ENCODE measurements at regions not wholly inside any gene's neighbourhood (a gene's known extent, or its start where the extent isn't known, plus 50 kb on each side); places are given as distances from the start of the nearest gene placed in this dataset.

DNA sequence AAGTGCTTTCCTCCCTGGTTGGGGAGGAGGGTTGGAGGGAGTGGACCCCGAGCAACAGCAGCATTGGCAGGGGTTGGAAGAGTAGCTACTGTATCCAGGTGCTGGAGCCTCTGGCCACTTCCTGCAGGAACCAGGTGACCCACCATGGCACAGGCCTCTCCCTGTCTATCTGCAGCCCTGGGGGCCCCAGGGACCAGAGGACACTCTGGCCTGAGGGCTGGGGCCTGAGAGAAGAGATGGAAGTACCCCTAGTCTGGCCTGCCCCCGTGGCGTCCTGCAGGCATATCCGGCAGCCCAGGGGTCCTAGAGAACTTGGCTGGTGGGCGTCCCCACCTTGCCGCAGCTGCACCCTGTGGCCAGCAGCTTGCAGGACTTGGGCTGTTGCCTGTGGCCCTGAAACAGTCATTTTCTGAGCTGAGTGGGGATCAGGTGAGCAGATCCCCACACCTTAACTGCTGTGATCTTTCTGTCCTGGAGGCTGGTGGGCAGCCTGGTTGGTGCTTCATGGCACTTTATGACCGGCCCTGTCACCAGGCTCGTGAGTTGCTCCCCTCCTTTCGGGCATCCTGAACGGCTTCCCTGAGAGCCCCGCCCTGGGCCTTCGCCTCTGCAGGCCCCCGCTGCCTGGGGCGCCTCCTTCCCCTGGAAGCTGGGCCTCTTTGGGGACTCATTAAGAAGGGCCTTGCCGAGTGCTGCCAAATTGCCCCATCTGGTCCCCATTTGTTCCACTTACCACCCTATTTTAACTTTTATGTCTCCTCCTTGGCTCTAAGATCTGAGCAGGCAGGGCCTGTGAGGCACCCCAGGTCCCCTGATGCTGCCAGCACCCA lies 298.6 kb downstream of the SEC14L1 start:
- H3K27ac ChIP-seq = peak overlapping the region; percentile 70
- TF ChIP-seq, protein P1, sequence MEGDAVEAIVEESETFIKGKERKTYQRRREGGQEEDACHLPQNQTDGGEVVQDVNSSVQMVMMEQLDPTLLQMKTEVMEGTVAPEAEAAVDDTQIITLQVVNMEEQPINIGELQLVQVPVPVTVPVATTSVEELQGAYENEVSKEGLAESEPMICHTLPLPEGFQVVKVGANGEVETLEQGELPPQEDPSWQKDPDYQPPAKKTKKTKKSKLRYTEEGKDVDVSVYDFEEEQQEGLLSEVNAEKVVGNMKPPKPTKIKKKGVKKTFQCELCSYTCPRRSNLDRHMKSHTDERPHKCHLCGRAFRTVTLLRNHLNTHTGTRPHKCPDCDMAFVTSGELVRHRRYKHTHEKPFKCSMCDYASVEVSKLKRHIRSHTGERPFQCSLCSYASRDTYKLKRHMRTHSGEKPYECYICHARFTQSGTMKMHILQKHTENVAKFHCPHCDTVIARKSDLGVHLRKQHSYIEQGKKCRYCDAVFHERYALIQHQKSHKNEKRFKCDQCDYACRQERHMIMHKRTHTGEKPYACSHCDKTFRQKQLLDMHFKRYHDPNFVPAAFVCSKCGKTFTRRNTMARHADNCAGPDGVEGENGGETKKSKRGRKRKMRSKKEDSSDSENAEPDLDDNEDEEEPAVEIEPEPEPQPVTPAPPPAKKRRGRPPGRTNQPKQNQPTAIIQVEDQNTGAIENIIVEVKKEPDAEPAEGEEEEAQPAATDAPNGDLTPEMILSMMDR (conservative IDR thresholded peaks at IDR 0.05; ENCODE audit: low read depth) = no peak
- DNase-seq (ENCODE audit: low spot score) = no peak
- POLR2A ChIA-PET (ENCODE audit: low non-redundant PET) = no interaction called here
- CTCF ChIA-PET = interaction anchor here (0.6 to 1.1 kb wide), 2 partner anchors 11 to 179 kb away, joined by 3 read pairs; no protein-coding TSS in a partner anchor

DNA sequence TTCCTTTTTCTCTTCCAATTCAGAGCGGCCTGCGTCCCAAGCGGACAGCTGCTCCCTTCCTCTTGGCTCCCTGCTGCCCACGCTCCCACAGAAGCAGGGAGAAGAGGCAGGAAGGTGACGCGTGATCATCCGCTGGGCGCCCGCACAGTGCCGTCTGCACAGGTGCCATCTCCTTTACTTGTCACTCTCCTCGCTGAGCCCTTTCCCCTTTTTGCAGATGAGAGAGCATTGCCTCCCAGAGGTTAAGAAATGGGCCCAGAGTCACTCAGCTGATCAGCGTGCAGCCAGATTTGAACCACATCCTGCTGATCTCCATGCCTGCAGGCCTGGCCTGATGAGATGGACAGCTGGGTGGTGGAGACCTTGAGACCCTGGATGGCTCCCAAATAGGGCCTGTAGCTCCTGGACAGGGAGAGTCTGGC lies 299.8 kb downstream of the SEC14L1 start:
- CTCF ChIA-PET = no interaction called here
- DNase-seq (ENCODE audit: low spot score) = no peak
- TF ChIP-seq, protein P1 (conservative IDR thresholded peaks at IDR 0.05; ENCODE audit: low read depth) = no peak
- peak overlapping the region; percentile 70 for H3K27ac ChIP-seq
- POLR2A ChIA-PET (ENCODE audit: low non-redundant PET) = no interaction called here

DNA sequence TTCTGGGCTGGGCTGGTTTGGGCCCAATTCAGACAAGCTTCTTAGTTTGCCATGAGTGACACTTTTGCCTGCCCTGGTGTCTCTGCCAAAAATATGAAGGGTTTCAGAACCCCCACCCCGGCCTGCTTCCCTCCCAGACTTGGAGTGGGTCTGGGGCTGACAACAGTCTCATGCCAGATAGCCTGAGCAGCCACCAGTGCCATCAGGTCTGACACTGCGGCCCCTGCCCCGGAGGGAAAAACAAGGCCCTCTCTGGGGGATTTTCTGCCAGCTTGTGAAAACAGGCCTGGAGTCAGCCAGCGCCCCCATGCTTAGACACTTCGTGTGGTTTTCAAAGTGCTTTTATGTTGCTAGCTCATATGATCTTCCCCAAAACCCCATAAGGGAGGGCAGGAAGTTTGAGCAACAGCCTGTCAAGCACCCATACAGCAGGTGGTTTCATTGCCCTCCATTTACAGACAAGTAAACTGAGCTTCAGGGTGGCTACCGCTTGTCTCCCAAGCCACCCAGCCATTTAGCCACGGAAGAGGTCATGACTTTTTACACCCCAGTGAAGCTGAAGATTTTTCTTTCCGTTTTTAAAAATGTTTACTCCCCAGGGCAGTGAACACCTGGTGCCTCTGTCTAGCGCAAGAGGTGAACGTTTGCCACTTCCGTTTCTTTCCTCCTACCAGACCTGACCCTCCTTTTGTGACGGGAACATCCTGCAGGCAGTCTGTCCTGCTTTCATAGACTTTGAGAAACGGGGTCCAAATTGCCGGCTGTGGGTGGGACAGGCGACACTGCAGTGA lies 300.6 kb downstream of the SEC14L1 start:
- TF ChIP-seq, protein P1 (conservative IDR thresholded peaks at IDR 0.05; ENCODE audit: low read depth) = no peak
- peak overlapping the region; percentile 70 for H3K27ac ChIP-seq
- POLR2A ChIA-PET (ENCODE audit: low non-redundant PET) = no interaction called here
- CTCF ChIA-PET = no interaction called here
- no peak for DNase-seq (ENCODE audit: low spot score)

DNA sequence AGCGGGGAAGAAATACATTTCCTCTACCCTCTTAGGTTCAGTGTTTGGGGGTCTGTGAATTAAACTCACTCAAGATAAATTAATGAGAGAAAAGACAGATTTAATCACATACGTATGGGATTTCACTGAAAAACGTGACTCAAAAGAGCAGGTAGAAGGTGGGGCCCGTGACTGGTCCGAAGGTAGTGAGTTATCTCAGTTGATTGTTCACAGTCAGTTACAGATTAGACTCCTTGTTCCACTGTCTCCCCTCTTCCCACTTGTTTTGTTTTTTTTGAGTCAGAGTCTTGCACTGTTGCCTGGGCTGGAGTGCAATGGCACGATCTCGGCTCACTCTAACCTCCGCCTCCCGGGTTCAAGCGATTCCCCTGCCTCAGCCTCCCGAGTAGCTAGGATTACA lies 301.2 kb downstream of the SEC14L1 start:
- TF ChIP-seq, protein P1 (conservative IDR thresholded peaks at IDR 0.05; ENCODE audit: low read depth) = no peak
- POLR2A ChIA-PET (ENCODE audit: low non-redundant PET) = no interaction called here
- H3K27ac ChIP-seq = peak overlapping the region; percentile 70; the same call in 1 of the 2 replicates
- no peak for DNase-seq (ENCODE audit: low spot score)
- CTCF ChIA-PET = no interaction called here

DNA sequence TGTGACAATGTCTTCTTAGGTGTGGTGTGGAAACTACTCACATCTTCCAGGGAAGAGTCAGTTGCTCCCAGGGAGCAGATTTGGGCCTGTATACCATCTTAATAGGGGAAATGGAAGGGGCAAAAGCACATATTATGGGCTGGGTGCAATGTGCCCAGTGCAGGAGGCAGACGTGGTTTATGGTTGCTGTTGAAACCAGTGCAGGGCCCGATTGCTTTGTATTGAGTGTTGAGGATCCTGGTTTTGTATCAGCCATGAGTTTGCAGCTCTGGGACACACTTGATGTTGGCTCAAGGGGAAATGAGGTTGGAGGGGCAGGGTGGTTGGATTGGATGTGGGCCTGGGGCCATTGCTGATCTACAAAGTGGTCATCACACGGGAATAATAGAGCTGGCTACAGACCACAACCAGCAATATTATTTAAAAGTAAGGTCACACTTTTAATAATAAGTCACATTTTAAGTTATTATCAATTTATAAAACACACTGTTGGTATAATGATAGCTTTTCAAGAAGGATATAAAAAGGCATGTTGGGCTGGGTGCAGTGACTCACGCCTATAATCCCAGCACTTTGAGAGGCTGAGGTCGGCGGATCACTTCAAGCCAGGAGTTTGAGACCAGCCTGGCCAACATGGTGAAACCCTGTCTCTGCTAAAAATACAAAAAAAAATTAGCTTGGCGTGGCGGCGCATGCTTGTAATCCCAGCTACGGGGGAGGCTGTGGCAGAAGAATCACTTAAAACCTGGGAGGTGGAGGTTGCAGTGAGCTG lies 302.4 kb downstream of the SEC14L1 start:
- TF ChIP-seq, protein P1 (conservative IDR thresholded peaks at IDR 0.05; ENCODE audit: low read depth) = no peak
- ChIA-PET CTCF (interaction anchor here (0.7 kb wide), 1 partner anchor 112 kb away, joined by 3 read pairs; no protein-coding TSS in a partner anchor), POLR2A (ENCODE audit: low non-redundant PET) (no interaction called here)
- peak overlapping the region; percentile 51 for H3K27ac ChIP-seq
- DNase-seq (ENCODE audit: low spot score) = no peak

DNA sequence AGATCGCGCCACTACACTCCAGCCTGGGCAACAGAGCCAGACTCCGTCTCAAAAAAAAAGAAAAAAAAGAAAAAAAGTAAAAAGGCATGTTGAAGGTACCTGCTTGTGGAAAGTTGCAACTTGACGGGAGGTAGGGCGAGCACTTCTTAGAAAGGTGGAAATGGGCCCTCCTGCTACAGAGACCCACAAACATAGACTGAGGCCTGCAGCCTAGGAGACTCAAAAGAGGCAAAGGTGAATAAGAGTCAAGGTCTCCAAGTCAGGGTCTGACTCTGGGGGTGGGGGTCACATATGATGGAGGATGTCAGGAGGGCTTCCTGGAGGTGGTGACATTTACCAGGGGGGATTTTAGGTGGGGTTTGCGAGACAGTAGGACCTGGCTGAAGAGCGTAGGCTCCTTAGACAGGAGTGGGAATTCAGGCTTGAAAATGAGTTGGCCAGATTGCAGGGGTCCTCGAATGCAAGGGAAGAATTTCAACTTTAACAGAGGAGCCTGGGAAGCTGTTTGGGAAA lies 303.0 kb downstream of the SEC14L1 start:
- CTCF ChIA-PET = interaction anchor here (0.6 to 0.7 kb wide), 2 partner anchors 112 to 471 kb away, joined by 3 to 4 read pairs; no protein-coding TSS in a partner anchor
- no peak for DNase-seq (ENCODE audit: low spot score)
- peak overlapping the region; percentile 51 for H3K27ac ChIP-seq
- TF ChIP-seq, protein P1 (conservative IDR thresholded peaks at IDR 0.05; ENCODE audit: low read depth) = no peak
- POLR2A ChIA-PET (ENCODE audit: low non-redundant PET) = no interaction called here
